NCI-H226 (cell line): ENCODE measurements at regions not wholly inside any gene's neighbourhood (a gene's known extent, or its start where the extent isn't known, plus 50 kb on each side); places are given as distances from the start of the nearest gene placed in this dataset.

Experiments used
- DNase-seq: peaks from one replicate; pipeline ENCODE4 v3.0.0-alpha.2; 2015

GRCh38 chr13:48892688-48893075 lies 83.0 kb upstream of the FNDC3A start:
- DNase-seq: no peak

- peak; percentile 13 for DNase-seq
Measured at GRCh38 chr13:48896312-48896711, 79.4 kb upstream of the FNDC3A start.

GRCh38 chr13:48901781-48902180 lies 73.9 kb upstream of the FNDC3A start:
- no peak for DNase-seq

- DNase-seq: peak; percentile 65
Measured at GRCh38 chr13:48902368-48902767, 73.3 kb upstream of the FNDC3A start.

GRCh38 chr13:48904668-48905290 lies 70.9 kb upstream of the FNDC3A start:
- no peak for DNase-seq

- no peak for DNase-seq
Measured at GRCh38 chr13:48906200-48906599, 69.5 kb upstream of the FNDC3A start.

- peak; percentile 17 for DNase-seq
Measured at GRCh38 chr13:48908381-48909055, 67.2 kb upstream of the FNDC3A start.

GRCh38 chr13:48909056-48909389 lies 66.7 kb upstream of the FNDC3A start:
- DNase-seq: no peak

- DNase-seq: no peak
Measured at GRCh38 chr13:48910686-48911085, 65.0 kb upstream of the FNDC3A start.

GRCh38 chr13:48919751-48920150 lies 56.0 kb upstream of the FNDC3A start:
- no peak for DNase-seq

- no peak for DNase-seq
Measured at GRCh38 chr13:48920730-48921129, 55.0 kb upstream of the FNDC3A start.

GRCh38 chr13:48923376-48923775 lies 52.3 kb upstream of the FNDC3A start:
- no peak for DNase-seq

- DNase-seq: no peak
Measured at GRCh38 chr13:48925001-48925400, 50.7 kb upstream of the FNDC3A start.
